Trophoblast cell (in vitro differentiated cells and primary cell): ENCODE measurements at regions not wholly inside any gene's neighbourhood (a gene's known extent, or its start where the extent isn't known, plus 50 kb on each side); places are given as distances from the start of the nearest gene placed in this dataset.
"Not testable (repeated sequence)": the region's sequence is repeated elsewhere in the genome, so short reads cannot be mapped to it uniquely, and the experiment has no call there.

ENCODE experiments used
- DNase-seq, 2 donors: peaks; one replicate each; pipeline ENCODE4 v3.0.0-alpha.2; 2016
- H2AFZ ChIP-seq: 2 replicates; pipeline ENCODE4 v1.6.1; 2013; ENCODE audit warnings: low read length, moderate library complexity, mild to moderate bottlenecking; ENCODE audit not compliant: insufficient read depth, poor library complexity
- H2AK5ac ChIP-seq: 2 replicates; pipeline ENCODE4 v1.6.1; 2013; ENCODE audit warnings: mild to moderate bottlenecking, low read length
- H2BK120ac ChIP-seq: 2 replicates; pipeline ENCODE4 v1.6.1; 2013; ENCODE audit warnings: low read length, mild to moderate bottlenecking, moderate library complexity; ENCODE audit not compliant: insufficient read depth, poor library complexity
- H2BK12ac ChIP-seq: 2 replicates; pipeline ENCODE4 v1.6.1; 2013; ENCODE audit warnings: mild to moderate bottlenecking, low read length, moderate library complexity
- H2BK5ac ChIP-seq: 2 replicates; pipeline ENCODE4 v1.6.1; 2013; ENCODE audit warnings: low read length, low read depth, moderate library complexity, mild to moderate bottlenecking; ENCODE audit not compliant: poor library complexity
- H3K14ac ChIP-seq: 2 replicates; pipeline ENCODE4 v1.6.1; 2013; ENCODE audit warnings: mild to moderate bottlenecking, low read length
- H3K18ac ChIP-seq: 2 replicates; pipeline ENCODE4 v1.6.1; 2013; ENCODE audit warnings: mild to moderate bottlenecking, low read length
- H3K23ac ChIP-seq: 2 replicates; pipeline ENCODE4 v1.6.1; 2013; ENCODE audit warnings: low read length
- H3K27ac ChIP-seq: 2 replicates; pipeline ENCODE4 v1.5.1; 2013; ENCODE audit warnings: low read depth, mild to moderate bottlenecking, inconsistent platforms, low read length, moderate library complexity
- H3K27me3 ChIP-seq: 2 replicates; pipeline ENCODE4 v1.6.1; 2013; ENCODE audit warnings: inconsistent platforms, mild to moderate bottlenecking, low read length, moderate library complexity; ENCODE audit not compliant: insufficient read depth
- H3K36me3 ChIP-seq, 2 experiments: 1 replicate in 1 of 2; 2 replicates in 1 of 2; pipeline ENCODE4 v1.6.1; 2013; ENCODE audit warnings: low read length in 2 of 2, mild to moderate bottlenecking in 2 of 2, moderate library complexity in 1 of 2; ENCODE audit not compliant: insufficient read depth in 2 of 2, control insufficient read depth in 1 of 2
- H3K4ac ChIP-seq: 2 replicates; pipeline ENCODE4 v1.6.1; 2013; ENCODE audit warnings: low read depth, mild to moderate bottlenecking, low read length, moderate library complexity
- H3K4me1 ChIP-seq, 2 experiments: 1 replicate in 1 of 2; 2 replicates in 1 of 2; pipeline ENCODE4 v1.6.1; 2013; ENCODE audit warnings: low read length in 2 of 2, mild to moderate bottlenecking in 2 of 2, moderate library complexity in 1 of 2; ENCODE audit not compliant: insufficient read depth in 2 of 2, control insufficient read depth in 1 of 2
- H3K4me2 ChIP-seq: 2 replicates; pipeline ENCODE4 v1.6.1; 2013; ENCODE audit warnings: inconsistent platforms, mild to moderate bottlenecking, low read length, moderate library complexity
- H3K4me3 ChIP-seq: 2 replicates; pipeline ENCODE4 v1.5.1; 2013; ENCODE audit warnings: mild to moderate bottlenecking, low read depth, low read length, inconsistent platforms
- H3K79me1 ChIP-seq: one replicate; pipeline ENCODE4 v1.6.1; 2013; ENCODE audit warnings: low read length
- H3K79me2 ChIP-seq: 2 replicates; pipeline ENCODE4 v1.6.1; 2013; ENCODE audit warnings: low read length, mild to moderate bottlenecking; ENCODE audit not compliant: control insufficient read depth, insufficient read depth, poor library complexity
- H3K9ac ChIP-seq: 2 replicates; pipeline ENCODE4 v1.6.1; 2013; ENCODE audit warnings: mild to moderate bottlenecking, low read length
- H3K9me3 ChIP-seq: 2 replicates; pipeline ENCODE4 v1.6.1; 2013; ENCODE audit warnings: low read depth, mild to moderate bottlenecking, control low read depth, inconsistent platforms, low read length; ENCODE audit not compliant: insufficient read depth
- H4K12ac ChIP-seq: 2 replicates; pipeline ENCODE4 v1.6.1; 2013; ENCODE audit warnings: low read depth, mild to moderate bottlenecking, low read length, moderate library complexity
- H4K8ac ChIP-seq: 2 replicates; pipeline ENCODE4 v1.6.1; 2013; ENCODE audit warnings: low read depth, mild to moderate bottlenecking, low read length, moderate library complexity
- H4K91ac ChIP-seq: one replicate; pipeline ENCODE4 v1.6.1; 2013; ENCODE audit warnings: low read depth, mild to moderate bottlenecking, low read length, moderate library complexity
- WGBS: extraction: QIAGEN DNeasy Blood & Tissue Kit; methylation state at CpG from one replicate; pipeline ENCODE4 v1.1.7; 2013; ENCODE audit warnings: missing lambda C conversion rate; ENCODE audit not compliant: insufficient read length, insufficient coverage; ENCODE audit errors: extremely low coverage; 5-methylcytosine and 5-hydroxymethylcytosine counted together

GRCh38 chr2:138382672-138383071 lies 118.9 kb upstream of the SPOPL start:
- no CpG with 5 or more reads among the region's 1 CpG for WGBS
- Histone ChIP-seq H3K4ac (no peak overlapping the region), H3K9ac (no peak overlapping the region), H2BK12ac (no peak overlapping the region), H3K4me1 (peaks cover 1 to 2% of the 10 kb centered on the region in 2 experiments), H4K91ac (no peak overlapping the region), H3K27me3 (no peaks in the 10 kb centered on the region), H2AFZ (no peak overlapping the region), H3K79me2 (no peaks in the 10 kb centered on the region), H4K8ac (no peak overlapping the region), H3K9me3 (peaks cover 2% of the 10 kb centered on the region), H3K4me2 (no peak overlapping the region), H3K14ac (no peak overlapping the region), H3K18ac (no peak overlapping the region), H2AK5ac (no peak overlapping the region), H2BK120ac (no peak overlapping the region), H2BK5ac (no peak overlapping the region), H3K23ac (no peak overlapping the region), H4K12ac (no peak overlapping the region), H3K36me3 (no peaks in the 10 kb centered on the region), H3K79me1 (peaks cover 2% of the 10 kb centered on the region), H3K4me3 (no peak overlapping the region), H3K27ac (no peak overlapping the region)
- peak in 1 of 2 donors; percentile 31 for DNase-seq

- not testable (repeated sequence) for H2BK120ac ChIP-seq, H3K27ac ChIP-seq, H3K36me3 ChIP-seq, H3K79me2 ChIP-seq, H3K14ac ChIP-seq, H3K4me3 ChIP-seq, DNase-seq, H3K4me1 ChIP-seq, H3K4me2 ChIP-seq, H2AFZ ChIP-seq, H4K8ac ChIP-seq, H4K12ac ChIP-seq, H3K9ac ChIP-seq, H2AK5ac ChIP-seq, H2BK12ac ChIP-seq, H3K18ac ChIP-seq, H3K27me3 ChIP-seq, H3K4ac ChIP-seq, H3K79me1 ChIP-seq, H2BK5ac ChIP-seq, H3K23ac ChIP-seq, H3K9me3 ChIP-seq, H4K91ac ChIP-seq
- WGBS: no CpG with 5 or more reads among the region's 9 CpGs
Observed at GRCh38 chr2:138386191-138386590, 115.4 kb upstream of the SPOPL start.

GRCh38 chr2:138389063-138389462 lies 112.5 kb upstream of the SPOPL start:
- Histone ChIP-seq H3K4me1 (peaks cover 0 to 3% of the 10 kb centered on the region in 2 experiments), H2BK12ac (no peak overlapping the region), H4K8ac (no peak overlapping the region), H4K12ac (no peak overlapping the region), H3K23ac (no peak overlapping the region), H3K9me3 (no peaks in the 10 kb centered on the region), H3K36me3 (no peaks in the 10 kb centered on the region), H2BK5ac (no peak overlapping the region), H2BK120ac (no peak overlapping the region), H3K27ac (no peak overlapping the region), H3K18ac (no peak overlapping the region), H3K4me2 (no peak overlapping the region), H2AK5ac (no peak overlapping the region), H3K9ac (no peak overlapping the region), H3K4me3 (no peak overlapping the region), H3K79me1 (no peaks in the 10 kb centered on the region), H4K91ac (no peak overlapping the region), H3K4ac (no peak overlapping the region), H3K79me2 (no peaks in the 10 kb centered on the region), H3K14ac (no peak overlapping the region), H3K27me3 (no peaks in the 10 kb centered on the region), H2AFZ (no peak overlapping the region)
- DNase-seq: no peak
- no CpG with 5 or more reads among the region's 4 CpGs for WGBS

- H3K4me1 ChIP-seq: peaks cover 0 to 3% of the 10 kb centered on the region in 2 experiments
- H3K27ac ChIP-seq: no peak overlapping the region
- peak overlapping the region; percentile 9 for H2BK12ac ChIP-seq
- H4K91ac ChIP-seq: no peak overlapping the region
- H3K79me1 ChIP-seq: no peaks in the 10 kb centered on the region
- H3K4ac ChIP-seq: no peak overlapping the region
- WGBS: no CpG with 5 or more reads among the region's 7 CpGs
- H3K9me3 ChIP-seq: no peaks in the 10 kb centered on the region
- no peak overlapping the region for H3K14ac ChIP-seq
- no peak overlapping the region for H2BK5ac ChIP-seq
- no peak overlapping the region for H3K9ac ChIP-seq
- no peak overlapping the region for H2AK5ac ChIP-seq
- no peak overlapping the region for H2AFZ ChIP-seq
- no peak overlapping the region for H3K4me2 ChIP-seq
- H4K12ac ChIP-seq: no peak overlapping the region
- no peak overlapping the region for H3K18ac ChIP-seq
- no peak overlapping the region for H3K23ac ChIP-seq
- no peak overlapping the region for H3K4me3 ChIP-seq
- no peaks in the 10 kb centered on the region for H3K36me3 ChIP-seq
- no peaks in the 10 kb centered on the region for H3K79me2 ChIP-seq
- H2BK120ac ChIP-seq: no peak overlapping the region
- H4K8ac ChIP-seq: no peak overlapping the region
- no peaks in the 10 kb centered on the region for H3K27me3 ChIP-seq
- no peak for DNase-seq
Observed at GRCh38 chr2:138390316-138390945, 111.1 kb upstream of the SPOPL start.
